Ishikawa (cell line): ENCODE measurements at regions not wholly inside any gene's neighbourhood (a gene's known extent, or its start where the extent isn't known, plus 50 kb on each side); places are given as distances from the start of the nearest gene placed in this dataset.

Source experiments
- CEBPB ChIP-seq: IDR thresholded peaks from 2 replicates; pipeline ENCODE4 v1.6.1; 2012
- CREB1 ChIP-seq: IDR thresholded peaks from 2 replicates; pipeline ENCODE4 v1.6.1; 2012; ENCODE audit warnings: low read depth
- EGR1 ChIP-seq: IDR thresholded peaks from 2 replicates; pipeline ENCODE4 v1.6.1; 2012
- EP300 ChIP-seq: IDR thresholded peaks from 2 replicates; pipeline ENCODE4 v1.6.1; 2012; ENCODE audit warnings: borderline replicate concordance
- FOXM1 ChIP-seq: IDR thresholded peaks from 2 replicates; pipeline ENCODE4 v1.6.1; 2012; ENCODE audit warnings: low read depth, borderline replicate concordance
- MAX ChIP-seq: IDR thresholded peaks from 2 replicates; pipeline ENCODE4 v1.6.1; 2012
- NFIC ChIP-seq: IDR thresholded peaks from 2 replicates; pipeline ENCODE4 v1.6.1; 2012
- RAD21 ChIP-seq: IDR thresholded peaks from 2 replicates; pipeline ENCODE4 v1.6.1; 2012; ENCODE audit warnings: low read depth
- REST ChIP-seq: IDR thresholded peaks from 2 replicates; pipeline ENCODE4 v1.6.1; 2012; ENCODE audit warnings: low read depth, mild to moderate bottlenecking
- TAF1 ChIP-seq: IDR thresholded peaks from 2 replicates; pipeline ENCODE4 v1.6.1; 2012; ENCODE audit warnings: low read depth, mild to moderate bottlenecking
- TCF12 ChIP-seq: IDR thresholded peaks from 2 replicates; pipeline ENCODE4 v1.6.1; 2012; ENCODE audit warnings: low read depth
- TEAD4 ChIP-seq: IDR thresholded peaks from 2 replicates; pipeline ENCODE4 v1.6.1; 2012
- USF1 ChIP-seq: IDR thresholded peaks from 2 replicates; pipeline ENCODE4 v1.6.1; 2012
- YY1 ChIP-seq: IDR thresholded peaks from 2 replicates; pipeline ENCODE4 v1.6.1; 2012; ENCODE audit warnings: low read depth
- ZBTB7A ChIP-seq: IDR thresholded peaks from 2 replicates; pipeline ENCODE4 v1.6.1; 2012; ENCODE audit warnings: low read depth

- TF ChIP-seq YY1 (no peak), TEAD4 (no peak), NFIC (no peak), RAD21 (no peak), CEBPB (no peak), TAF1 (no peak), REST (no peak), ZBTB7A (no peak), TCF12 (no peak), CREB1 (no peak), EP300 (no peak), USF1 (no peak), EGR1 (no peak)
Observed at GRCh38 chr10:32120147-32120546, 63.9 kb upstream of the KIF5B start.

- no peak for TF ChIP-seq ZBTB7A
- no peak for TF ChIP-seq FOXM1
- TF ChIP-seq EGR1 = no peak
- no peak for TF ChIP-seq TCF12
- no peak for TF ChIP-seq CEBPB
- no peak for TF ChIP-seq CREB1
- no peak for TF ChIP-seq NFIC
- no peak for TF ChIP-seq REST
- TF ChIP-seq YY1 = no peak
- no peak for TF ChIP-seq TEAD4
- TF ChIP-seq USF1 = no peak
- TF ChIP-seq RAD21 = no peak
- no peak for TF ChIP-seq TAF1
Observed at GRCh38 chr10:32114508-32114907, 58.3 kb upstream of the KIF5B start.

GRCh38 chr10:32112055-32112454 lies 55.8 kb upstream of the KIF5B start:
- TF ChIP-seq NFIC (peak; percentile 67), REST (no peak), TCF12 (no peak), CEBPB (peak; percentile 72), EGR1 (no peak), YY1 (no peak), MAX (peak; percentile 18; the same call in 1 of the 2 replicates), ZBTB7A (no peak), TEAD4 (peak; percentile 89), RAD21 (no peak), FOXM1 (no peak), CREB1 (no peak), EP300 (peak; percentile 15; the same call in 1 of the 2 replicates), TAF1 (no peak)

GRCh38 chr10:32111585-32111984 lies 55.4 kb upstream of the KIF5B start:
- TF ChIP-seq REST = no peak
- TF ChIP-seq TCF12 = no peak
- TF ChIP-seq TAF1 = no peak
- no peak for TF ChIP-seq CEBPB
- no peak for TF ChIP-seq YY1
- no peak for TF ChIP-seq TEAD4
- TF ChIP-seq EP300 = no peak
- no peak for TF ChIP-seq RAD21
- TF ChIP-seq FOXM1 = no peak
- no peak for TF ChIP-seq CREB1
- no peak for TF ChIP-seq EGR1
- no peak for TF ChIP-seq USF1
- TF ChIP-seq MAX = no peak
- no peak for TF ChIP-seq ZBTB7A
- TF ChIP-seq NFIC = no peak
